K562 (cell line): ENCODE measurements at regions not wholly inside any gene's neighbourhood (a gene's known extent, or its start where the extent isn't known, plus 50 kb on each side); places are given as distances from the start of the nearest gene placed in this dataset.

Experiments used
- ATAC-seq: fragments of 200-7000 bp; cut with Tn5 transposase; 3 replicates; pipeline ENCODE4 v1.9.1; 2020; ENCODE audit warnings: moderate library complexity
- BruUV-seq: library from RNA; stranded (reverse); fragments of 400-500 nt; replicated peaks from 2 replicates; lab custom pipeline; 2021; lab: Mats Ljungman, UMichigan
- CTCF ChIA-PET: fragments of 300-600 bp; formaldehyde crosslinking; extraction: SDS; loops from one replicate; lab custom pipeline; 2021; ENCODE audit warnings: low intra/inter-chr PET ratio; lab: Yijun Ruan, JAX
- POLR2A ChIA-PET: fragments of 300-600, 350-650 bp; sonication (Branson Sonifier 250); formaldehyde crosslinking; extraction: SDS; loops from one replicate; lab custom pipeline; 2021; ENCODE audit warnings: antibody characterized with exemption, inconsistent platforms; lab: Yijun Ruan, JAX
- DNase-seq, 4 experiments: peaks; one replicate each; pipeline versions ENCODE4 v3.0.0 to v3.0.0-alpha.2; 2011 to 2018; ENCODE audit warnings: low spot score in 3 of 4, mixed read lengths in 3 of 4; ENCODE audit errors: extremely low read depth in 1 of 4
- FAIRE-seq: peaks from 2 replicates; lab custom pipeline; 2011; peaks lifted over from hg19 to GRCh38; lab: Jason Lieb, UNC
- H2AFZ ChIP-seq: 2 replicates; pipeline ENCODE4 v1.6.0; 2011; ENCODE audit warnings: low read depth, low read length, control low read depth, inconsistent platforms
- H3K27ac ChIP-seq: fragments of 200-600 bp; 3 replicates; pipeline ENCODE4 v1.8.0; 2011; ENCODE audit warnings: low read depth, mild to moderate bottlenecking, control low read depth, inconsistent platforms, low read length, moderate library complexity, mixed read lengths; ENCODE audit errors: extremely low read depth
- H3K27me3 ChIP-seq, 2 experiments: fragments of 300-600 bp in 1 of 2; 2 replicates in 1 of 2; 3 replicates in 1 of 2; pipeline versions ENCODE4 v1.6.0 to v1.8.0; 2011; ENCODE audit warnings: inconsistent platforms in 2 of 2, low read length in 2 of 2, mild to moderate bottlenecking in 1 of 2, mixed read lengths in 1 of 2, moderate library complexity in 1 of 2; ENCODE audit not compliant: control insufficient read depth in 2 of 2, insufficient read depth in 2 of 2
- H3K36me3 ChIP-seq: fragments of 300-600 bp; 3 replicates; pipeline ENCODE4 v1.8.0; 2011; ENCODE audit warnings: mild to moderate bottlenecking, low read length, inconsistent platforms; ENCODE audit not compliant: control insufficient read depth, insufficient read depth
- H3K4me1 ChIP-seq, 2 experiments: fragments of 200-600 bp in 1 of 2; replicated peaks in 1 of 2; 2 replicates in 1 of 2; 3 replicates in 1 of 2; pipeline versions ENCODE4 v1.5.1 to v1.8.0; 2011; ENCODE audit warnings: inconsistent platforms in 2 of 2, low read length in 2 of 2, mild to moderate bottlenecking in 1 of 2, mixed read lengths in 1 of 2, moderate library complexity in 1 of 2; ENCODE audit not compliant: control insufficient read depth in 2 of 2, insufficient read depth in 2 of 2
- H3K4me2 ChIP-seq: 2 replicates; pipeline ENCODE4 v1.6.1; 2011; ENCODE audit warnings: low read length, control low read depth, inconsistent platforms, mixed read lengths; ENCODE audit not compliant: insufficient read depth
- H3K4me3 ChIP-seq: fragments of 200-600 bp; sonication (generic), shearing (Covaris generic); 2 replicates; pipeline ENCODE4 v1.5.1; 2016; ENCODE audit warnings: control low read depth, inconsistent platforms
- H3K79me2 ChIP-seq: fragments of 200-600 bp; 3 replicates; pipeline ENCODE4 v1.8.0; 2011; ENCODE audit warnings: low read length, inconsistent platforms; ENCODE audit not compliant: control insufficient read depth, insufficient read depth
- H3K9ac ChIP-seq, 2 experiments: 2 replicates each; pipeline versions ENCODE4 v1.6.0 to v1.6.1; 2011; ENCODE audit warnings: low read depth in 2 of 2, low read length in 2 of 2, control low read depth in 1 of 2, inconsistent platforms in 1 of 2, mild to moderate bottlenecking in 1 of 2, mixed read lengths in 1 of 2; ENCODE audit not compliant: insufficient read depth in 1 of 2
- H3K9me1 ChIP-seq: one replicate; pipeline ENCODE4 v1.6.0; 2011; ENCODE audit warnings: inconsistent platforms, mild to moderate bottlenecking, low read length, moderate library complexity; ENCODE audit not compliant: control insufficient read depth, insufficient read depth
- H3K9me3 ChIP-seq: replicated peaks from 2 replicates; pipeline ENCODE4 v1.5.1; 2011; ENCODE audit warnings: low read depth, low read length, inconsistent platforms; ENCODE audit not compliant: control insufficient read depth, insufficient read depth
- H4K20me1 ChIP-seq: replicated peaks from 2 replicates; pipeline ENCODE4 v1.6.1; 2011; ENCODE audit warnings: low read length, inconsistent platforms, mixed read lengths; ENCODE audit not compliant: control insufficient read depth, insufficient read depth
- ATF3 ChIP-seq, 2 experiments: fragments of 450-650 bp in 1 of 2; sonication (generic) in 1 of 2; formaldehyde crosslinking in 1 of 2; IDR thresholded peaks in 1 of 2; conservative IDR thresholded peaks in 1 of 2; 2 replicates each; pipeline versions ENCODE4 v1.6.1 to v1.8.1; 2016 to 2023; ENCODE audit warnings: mild to moderate bottlenecking in 2 of 2, moderate library complexity in 2 of 2, inconsistent platforms in 1 of 2, missing genetic modification reagents in 1 of 2
- BRCA1 ChIP-seq, 2 experiments: fragments of 450-650 bp in 1 of 2; sonication (generic) in 1 of 2; formaldehyde crosslinking in 1 of 2; IDR thresholded peaks; 2 replicates each; pipeline versions ENCODE4 v1.5.0 to v1.6.1; 2017 to 2020; ENCODE audit warnings: mild to moderate bottlenecking in 1 of 2, missing genetic modification reagents in 1 of 2
- CBFB ChIP-seq: sonication (generic); formaldehyde crosslinking; IDR thresholded peaks from 2 replicates; pipeline ENCODE4 v1.4.0; 2020; ENCODE audit warnings: mild to moderate bottlenecking, missing genetic modification reagents
- CHD4 ChIP-seq: fragments of 200-600 bp; sonication (generic); IDR thresholded peaks from 3 replicates; pipeline ENCODE4 v1.6.1; 2012; ENCODE audit warnings: low read depth, mild to moderate bottlenecking, mixed read lengths, low read length, inconsistent platforms; ENCODE audit not compliant: insufficient read depth, insufficient replicate concordance, poor library complexity, severe bottlenecking
- FOS ChIP-seq: IDR thresholded peaks from 3 replicates; pipeline ENCODE4 v1.6.1; 2011; ENCODE audit not compliant: insufficient read length; ENCODE audit errors: extremely low read depth
- HDAC6 ChIP-seq: IDR thresholded peaks from 2 replicates; pipeline ENCODE4 v1.6.1; 2012; ENCODE audit warnings: low read depth, mild to moderate bottlenecking, control low read depth, inconsistent platforms, low read length, moderate library complexity
- KLF13 ChIP-seq: fragments of 450-650 bp; IDR thresholded peaks from 2 replicates; pipeline ENCODE4 v1.6.1; 2016; ENCODE audit warnings: missing genetic modification characterization, low read depth, mild to moderate bottlenecking, missing compliant biosample characterization, moderate library complexity, borderline replicate concordance
- MYNN ChIP-seq, 2 experiments: sonication (generic); formaldehyde crosslinking in 1 of 2; IDR thresholded peaks; 2 replicates each; pipeline versions ENCODE4 v1.5.0 to v1.6.1; 2016 to 2020; ENCODE audit warnings: antibody characterized with exemption in 1 of 2, missing genetic modification reagents in 1 of 2
- NCOR1 ChIP-seq: fragments of 450-650 bp; IDR thresholded peaks from 2 replicates; pipeline ENCODE4 v1.6.1; 2016; ENCODE audit warnings: mild to moderate bottlenecking, moderate library complexity
- PBX2 ChIP-seq, 2 experiments: IDR thresholded peaks in 1 of 2; conservative IDR thresholded peaks in 1 of 2; 2 replicates each; pipeline ENCODE4 v1.6.1; 2016; ENCODE audit warnings: low read depth in 2 of 2, mild to moderate bottlenecking in 1 of 2, missing compliant biosample characterization in 1 of 2, missing genetic modification characterization in 1 of 2, moderate library complexity in 1 of 2
- PTBP1 ChIP-seq: fragments of 200-400 bp; formaldehyde crosslinking; IDR thresholded peaks from 2 replicates; pipeline ENCODE4 v1.6.1; 2017; ENCODE audit warnings: low read depth, low read length
- SMAD2 ChIP-seq: fragments of 150-350 bp; IDR thresholded peaks from 2 replicates; pipeline ENCODE4 v1.6.1; 2014; ENCODE audit warnings: low read depth, mild to moderate bottlenecking, low read length
- SP1 ChIP-seq: sonication (generic); formaldehyde crosslinking; IDR thresholded peaks from 2 replicates; pipeline ENCODE4 v1.8.1; 2022; ENCODE audit warnings: mild to moderate bottlenecking, missing genetic modification reagents
- ZFX ChIP-seq: sonication (generic); formaldehyde crosslinking; IDR thresholded peaks from 2 replicates; pipeline ENCODE4 v1.8.0; 2022; ENCODE audit warnings: mild to moderate bottlenecking, missing genetic modification reagents, moderate library complexity
- ZNF143 ChIP-seq: sonication (generic); formaldehyde crosslinking; IDR thresholded peaks from 2 replicates; pipeline ENCODE4 v1.9.0; 2022; ENCODE audit warnings: mild to moderate bottlenecking, missing genetic modification reagents
- ZNF311 ChIP-seq: fragments of 250-450 bp; sonication (Bioruptor Pico); IDR thresholded peaks from 2 replicates; pipeline ENCODE4 v1.4.0; 2020; ENCODE audit warnings: mild to moderate bottlenecking, moderate library complexity
- ZNF79 ChIP-seq: fragments of 250-450 bp; sonication (Bioruptor Pico); IDR thresholded peaks from 2 replicates; pipeline ENCODE4 v1.4.0; 2020; ENCODE audit warnings: low read depth, mild to moderate bottlenecking, moderate library complexity
- WGBS: fragments of 100-300 bp; shearing (Covaris generic); methylation state at CpG from one replicate; pipeline ENCODE4 v1.1.6; 2016; ENCODE audit warnings: low coverage, mixed read lengths; ENCODE audit not compliant: insufficient coverage; ENCODE audit errors: missing lambda C conversion rate; 5-methylcytosine and 5-hydroxymethylcytosine counted together
- in situ Hi-C: fragments of 300-500 bp; cut with MboI; formaldehyde crosslinking; loops from 4 replicates; pipeline ENCODE4 v1.15.0; 2018; ENCODE audit warnings: inconsistent platforms, mixed read lengths
- intact Hi-C: fragments of 100-400 bp; cut with micrococcal nuclease; formaldehyde crosslinking; loops from 2 replicates; pipeline ENCODE4 v1.14.2; 2022
- TF ChIP-seq, protein P1 (sequence below): fragments of 250-450 bp; sonication (Bioruptor Pico); IDR thresholded peaks from 2 replicates; pipeline ENCODE4 v1.6.1; 2021; ENCODE audit warnings: mild to moderate bottlenecking

DNA sequence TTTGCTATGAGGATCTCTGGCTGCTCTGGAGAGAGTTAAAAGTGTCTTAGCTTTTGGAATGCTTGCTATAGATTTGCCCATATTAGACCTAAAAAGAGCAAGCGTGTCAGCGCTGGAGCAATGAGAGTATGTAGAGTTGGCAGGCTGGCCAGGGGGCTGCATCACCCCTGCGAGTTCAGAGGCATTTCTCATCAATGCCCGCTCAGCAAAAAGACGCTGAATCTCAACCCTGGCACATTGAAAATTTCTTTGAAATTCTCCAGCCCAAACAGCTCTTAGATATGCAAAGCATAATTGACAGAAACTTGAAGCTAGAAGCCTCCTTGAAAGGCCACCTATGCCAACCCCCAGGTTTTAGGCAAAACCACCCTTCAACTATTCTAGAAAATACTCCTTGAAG lies 135.5 kb upstream of the F3 start:
- no peak for TF ChIP-seq SMAD2
- no peak for TF ChIP-seq PTBP1
- no peak for TF ChIP-seq KLF13 (tag)
- TF ChIP-seq FOS: no peak
- TF ChIP-seq ZNF311 (CRISPR knock-in tag): no peak
- no peak for TF ChIP-seq ATF3 (IDR thresholded peaks at IDR 0.05)
- no peak for TF ChIP-seq ATF3 (CRISPR knock-in tag; conservative IDR thresholded peaks at IDR 0.05)
- TF ChIP-seq MYNN (IDR thresholded peaks at IDR 0.05): no peak
- TF ChIP-seq MYNN (CRISPR knock-in tag; IDR thresholded peaks at IDR 0.05): no peak
- TF ChIP-seq SP1 (CRISPR knock-in tag): no peak
- TF ChIP-seq ZFX: no peak
- no peak for TF ChIP-seq HDAC6
- TF ChIP-seq PBX2 (CRISPR knock-in tag; IDR thresholded peaks at IDR 0.05; ENCODE audit: low read depth): no peak
- TF ChIP-seq PBX2 (tag; conservative IDR thresholded peaks at IDR 0.05; ENCODE audit: low read depth): no peak
- no peak for TF ChIP-seq BRCA1 (IDR thresholded peaks at IDR 0.05)
- TF ChIP-seq BRCA1 (CRISPR knock-in tag; IDR thresholded peaks at IDR 0.05): no peak
- TF ChIP-seq CBFB: no peak
- TF ChIP-seq ZNF79 (CRISPR knock-in tag): no peak
- no peak for TF ChIP-seq CHD4
- no peak for TF ChIP-seq NCOR1
- TF ChIP-seq, protein P1, sequence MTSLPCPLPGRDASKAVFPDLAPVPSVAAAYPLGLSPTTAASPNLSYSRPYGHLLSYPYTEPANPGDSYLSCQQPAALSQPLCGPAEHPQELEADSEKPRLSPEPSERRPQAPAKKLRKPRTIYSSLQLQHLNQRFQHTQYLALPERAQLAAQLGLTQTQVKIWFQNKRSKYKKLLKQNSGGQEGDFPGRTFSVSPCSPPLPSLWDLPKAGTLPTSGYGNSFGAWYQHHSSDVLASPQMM (CRISPR knock-in tag): no peak
- no peak for TF ChIP-seq ZNF143 (CRISPR knock-in tag)
- FAIRE-seq (no peak), ATAC-seq (no peak), DNase-seq (no peak)
- H3K4me1 ChIP-seq: no peaks in the 10 kb centered on the region
- no peaks in the 10 kb centered on the region for H3K79me2 ChIP-seq
- POLR2A ChIA-PET: interaction anchor here (1.2 kb wide), 1 partner anchor 12 kb away, joined by 5 read pairs; no protein-coding TSS in a partner anchor
- no peak overlapping the region; the same call in 1 of the 2 replicates for H2AFZ ChIP-seq
- in situ Hi-C loops (no loop called here), intact Hi-C loops (no loop called here)
- CTCF ChIA-PET: no interaction called here
- BruUV-seq: no TSS peak
- peaks cover 0 to 6% of the 10 kb centered on the region in 2 experiments; a peak in 1 of 5 replicates for H3K27me3 ChIP-seq
- H3K36me3 ChIP-seq: no peaks in the 10 kb centered on the region
- no peaks in the 10 kb centered on the region for H4K20me1 ChIP-seq
- H3K4me3 ChIP-seq: no peak overlapping the region
- H3K4me2 ChIP-seq: no peak overlapping the region
- no peak overlapping the region for H3K9ac ChIP-seq
- 1% methylated on average over 5 of the region's 5 CpGs for whole genome bisulfite sequencing
- no peaks in the 10 kb centered on the region for H3K9me3 ChIP-seq
- H3K9me1 ChIP-seq: no peaks in the 10 kb centered on the region
- H3K27ac ChIP-seq: no peak overlapping the region
